IPS-15b (cell line): ENCODE measurements at regions not wholly inside any gene's neighbourhood (a gene's known extent, or its start where the extent isn't known, plus 50 kb on each side); places are given as distances from the start of the nearest gene placed in this dataset.
"Not testable (repeated sequence)": the region's sequence is repeated elsewhere in the genome, so short reads cannot be mapped to it uniquely, and the experiment has no call there.

Experiments
- H3K27me3 ChIP-seq: one replicate; pipeline ENCODE4 v1.6.1; 2013; ENCODE audit warnings: low read length; ENCODE audit not compliant: control insufficient read depth, insufficient read depth
- H3K36me3 ChIP-seq: one replicate; pipeline ENCODE4 v1.6.1; 2013; ENCODE audit warnings: low read length; ENCODE audit not compliant: control insufficient read depth, insufficient read depth
- H3K4me1 ChIP-seq: one replicate; pipeline ENCODE4 v1.6.1; 2013; ENCODE audit warnings: mild to moderate bottlenecking, low read length; ENCODE audit not compliant: control insufficient read depth, insufficient read depth
- H3K4me3 ChIP-seq: one replicate; pipeline ENCODE4 v1.5.1; 2013; ENCODE audit warnings: low read depth, low read length
- H3K9ac ChIP-seq: one replicate; pipeline ENCODE4 v1.6.1; 2013; ENCODE audit warnings: low read depth, mild to moderate bottlenecking, low read length
- H3K9me3 ChIP-seq: one replicate; pipeline ENCODE4 v1.6.1; 2013; ENCODE audit warnings: mild to moderate bottlenecking, low read length; ENCODE audit not compliant: control insufficient read depth, insufficient read depth

GRCh38 chr15:94855018-94855408 is 623.7 kb downstream of the MCTP2 start:
- Histone ChIP-seq H3K27me3 (no peaks in the 10 kb centered on the region), H3K4me3 (no peak overlapping the region), H3K9ac (no peak overlapping the region), H3K36me3 (no peaks in the 10 kb centered on the region), H3K4me1 (no peaks in the 10 kb centered on the region), H3K9me3 (no peaks in the 10 kb centered on the region)

- Histone ChIP-seq H3K9me3 (no peaks in the 10 kb centered on the region), H3K27me3 (no peaks in the 10 kb centered on the region), H3K36me3 (no peaks in the 10 kb centered on the region), H3K4me3 (no peak overlapping the region), H3K9ac (no peak overlapping the region), H3K4me1 (no peaks in the 10 kb centered on the region)
Measured at GRCh38 chr15:94855409-94856266, 624.3 kb downstream of the MCTP2 start.

GRCh38 chr15:94856267-94856854 is 625.0 kb downstream of the MCTP2 start:
- no peak overlapping the region for H3K4me3 ChIP-seq
- no peaks in the 10 kb centered on the region for H3K27me3 ChIP-seq
- no peak overlapping the region for H3K9ac ChIP-seq
- no peaks in the 10 kb centered on the region for H3K9me3 ChIP-seq
- no peaks in the 10 kb centered on the region for H3K4me1 ChIP-seq
- H3K36me3 ChIP-seq: no peaks in the 10 kb centered on the region

DNA sequence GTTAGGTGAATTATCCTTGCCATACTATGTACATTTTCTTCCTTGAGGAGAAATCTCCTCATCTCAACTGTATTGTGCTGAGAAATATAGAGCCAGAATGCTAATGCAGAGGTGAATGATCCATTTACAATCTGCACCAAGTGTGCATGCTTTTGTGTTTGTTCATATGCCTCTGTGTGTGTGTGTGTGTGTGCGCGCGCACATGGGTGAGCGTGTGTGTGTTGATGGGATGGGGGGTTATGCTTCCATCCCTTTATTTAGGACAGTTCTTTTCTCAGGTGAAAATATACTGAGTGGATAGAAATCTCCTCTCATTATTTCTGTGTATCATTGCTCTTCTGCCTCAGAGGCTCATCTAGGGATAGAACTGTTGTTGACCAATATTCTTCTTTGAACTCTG is 626.1 kb downstream of the MCTP2 start:
- no peak overlapping the region for H3K9ac ChIP-seq
- H3K4me3 ChIP-seq: no peak overlapping the region

GRCh38 chr15:94858011-94858410 is 626.6 kb downstream of the MCTP2 start:
- Histone ChIP-seq H3K36me3 (no peaks in the 10 kb centered on the region), H3K27me3 (no peaks in the 10 kb centered on the region), H3K4me1 (no peaks in the 10 kb centered on the region), H3K9me3 (no peaks in the 10 kb centered on the region), H3K9ac (no peak overlapping the region), H3K4me3 (no peak overlapping the region)

More for the DNA sequence above, 626.1 kb downstream of the MCTP2 start:
- Histone ChIP-seq H3K4me1 (no peaks in the 10 kb centered on the region), H3K9me3 (no peaks in the 10 kb centered on the region), H3K27me3 (no peaks in the 10 kb centered on the region), H3K36me3 (no peaks in the 10 kb centered on the region)

- H3K4me1 ChIP-seq: no peaks in the 10 kb centered on the region
- no peak overlapping the region for H3K4me3 ChIP-seq
- H3K27me3 ChIP-seq: no peaks in the 10 kb centered on the region
- H3K9me3 ChIP-seq: no peaks in the 10 kb centered on the region
- H3K36me3 ChIP-seq: no peaks in the 10 kb centered on the region
- no peak overlapping the region for H3K9ac ChIP-seq
Measured at GRCh38 chr15:94858449-94858848, 627.1 kb downstream of the MCTP2 start.

DNA sequence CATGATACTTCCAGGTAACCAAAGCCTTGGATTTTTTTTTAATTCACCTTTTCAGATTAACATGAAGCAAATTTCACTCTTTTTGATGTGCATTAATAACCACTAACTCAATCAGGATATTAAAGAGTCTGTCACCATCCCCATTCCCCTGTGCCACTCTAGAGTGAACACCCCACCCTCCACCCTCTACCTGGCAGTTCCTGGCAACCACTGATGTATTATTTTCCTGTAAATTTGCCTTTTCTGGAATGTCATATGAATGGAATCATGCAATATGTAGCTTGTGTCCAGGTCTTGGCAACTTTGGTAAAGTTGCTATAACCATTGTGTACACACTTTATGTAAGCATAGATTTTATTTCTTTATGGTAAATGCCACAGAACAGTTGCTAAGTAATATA is 627.6 kb downstream of the MCTP2 start:
- no peak overlapping the region for H3K4me3 ChIP-seq
- no peak overlapping the region for H3K9ac ChIP-seq
- no peaks in the 10 kb centered on the region for H3K9me3 ChIP-seq
- H3K27me3 ChIP-seq: no peaks in the 10 kb centered on the region
- no peaks in the 10 kb centered on the region for H3K4me1 ChIP-seq
- H3K36me3 ChIP-seq: no peaks in the 10 kb centered on the region

- no peaks in the 10 kb centered on the region for H3K4me1 ChIP-seq
- no peak overlapping the region for H3K9ac ChIP-seq
- no peak overlapping the region for H3K4me3 ChIP-seq
- no peaks in the 10 kb centered on the region for H3K9me3 ChIP-seq
- no peaks in the 10 kb centered on the region for H3K36me3 ChIP-seq
- H3K27me3 ChIP-seq: no peaks in the 10 kb centered on the region
Measured at GRCh38 chr15:94864600-94864999, 633.2 kb downstream of the MCTP2 start.

- not testable (repeated sequence) for H3K4me1 ChIP-seq, H3K4me3 ChIP-seq
Measured at GRCh38 chr15:94868265-94868664, 636.9 kb downstream of the MCTP2 start.

DNA sequence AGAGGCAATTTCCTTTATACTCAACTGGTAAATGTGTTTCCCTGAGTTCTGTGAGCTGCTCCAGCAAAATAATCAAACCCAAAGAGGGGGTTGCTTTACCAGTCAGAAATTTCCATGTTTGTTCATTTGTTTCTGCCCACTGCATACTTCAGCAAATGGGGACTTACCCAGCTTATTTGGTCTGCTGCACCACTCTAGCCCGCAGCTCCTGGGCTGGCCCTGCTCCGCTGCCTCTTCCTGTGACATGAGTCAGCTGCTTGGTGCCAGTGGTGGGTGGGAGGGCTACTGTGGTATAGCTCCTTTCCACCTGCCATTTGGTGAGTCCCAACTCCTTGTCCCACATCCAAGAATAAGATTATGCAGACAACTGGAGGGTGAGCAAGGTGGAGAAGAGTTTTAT is 644.2 kb downstream of the MCTP2 start:
- no peak overlapping the region for H3K4me3 ChIP-seq
- H3K36me3 ChIP-seq: no peaks in the 10 kb centered on the region
- H3K9ac ChIP-seq: no peak overlapping the region
- no peaks in the 10 kb centered on the region for H3K27me3 ChIP-seq
- H3K9me3 ChIP-seq: no peaks in the 10 kb centered on the region
- H3K4me1 ChIP-seq: no peaks in the 10 kb centered on the region

More at GRCh38 chr15:94868265-94868664, 636.9 kb downstream of the MCTP2 start:
- H3K36me3 ChIP-seq, H3K9ac ChIP-seq, H3K27me3 ChIP-seq, H3K9me3 ChIP-seq: not testable (repeated sequence)

DNA sequence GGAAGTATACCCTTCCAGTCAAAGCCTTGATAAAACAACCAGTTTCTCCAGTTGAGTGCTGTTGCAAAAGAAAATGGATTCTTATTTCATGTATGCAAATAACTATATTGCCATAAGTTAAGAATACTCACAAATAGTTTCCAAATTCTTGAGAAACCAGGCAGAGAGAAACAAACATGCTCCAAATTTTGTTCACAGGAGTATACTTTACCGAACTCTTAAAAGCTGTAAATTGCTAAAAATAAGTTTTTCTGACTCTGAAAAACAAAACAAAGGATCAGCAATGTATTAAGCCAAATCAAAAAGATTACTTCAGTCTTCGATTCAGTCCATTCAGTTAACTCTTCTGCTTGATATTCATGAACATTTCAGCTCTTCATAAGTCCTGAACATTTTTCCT is 646.5 kb downstream of the MCTP2 start:
- Histone ChIP-seq H3K9ac (no peak overlapping the region), H3K4me1 (no peaks in the 10 kb centered on the region), H3K36me3 (no peaks in the 10 kb centered on the region), H3K27me3 (no peaks in the 10 kb centered on the region), H3K4me3 (no peak overlapping the region), H3K9me3 (no peaks in the 10 kb centered on the region)

DNA sequence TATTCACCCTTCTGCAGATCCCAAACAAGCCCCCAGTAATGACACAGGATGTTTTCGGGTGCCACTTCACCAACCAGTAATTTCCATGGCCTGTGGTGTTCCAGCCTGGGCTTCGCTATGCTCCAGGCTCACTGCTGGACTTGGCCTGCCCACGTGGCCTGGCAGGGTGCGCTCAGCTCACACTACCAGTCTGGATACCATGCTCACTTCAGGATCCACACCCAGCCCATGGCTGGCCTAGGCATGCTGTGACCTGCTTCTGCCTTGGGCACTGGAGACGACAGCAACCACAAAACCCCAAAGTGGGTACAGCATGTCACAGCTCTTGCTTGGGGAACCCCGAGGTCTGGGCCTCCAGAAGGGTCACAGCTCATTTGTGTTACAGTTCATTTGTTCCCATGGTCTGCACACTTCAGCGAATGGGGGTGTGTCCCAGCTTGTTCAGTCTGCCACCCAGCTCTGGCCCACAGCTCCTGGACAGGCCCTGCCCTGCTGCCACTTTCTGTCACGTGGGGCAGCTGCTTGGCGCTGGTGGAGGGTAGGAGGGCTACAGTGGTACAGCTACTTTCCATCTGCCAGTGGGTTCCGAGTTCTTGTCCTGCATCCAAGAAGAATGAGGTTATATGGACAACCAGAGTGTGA is 650.8 kb downstream of the MCTP2 start:
- H3K9me3 ChIP-seq: no peaks in the 10 kb centered on the region
- H3K4me1 ChIP-seq: no peaks in the 10 kb centered on the region
- H3K27me3 ChIP-seq: no peaks in the 10 kb centered on the region
- no peaks in the 10 kb centered on the region for H3K36me3 ChIP-seq
- no peak overlapping the region for H3K4me3 ChIP-seq
- no peak overlapping the region for H3K9ac ChIP-seq
